ENCODE measurements at regions not wholly inside any gene's neighbourhood (a gene's known extent, or its start where the extent isn't known, plus 50 kb on each side); places are given as distances from the start of the nearest gene placed in this dataset.

DNA sequence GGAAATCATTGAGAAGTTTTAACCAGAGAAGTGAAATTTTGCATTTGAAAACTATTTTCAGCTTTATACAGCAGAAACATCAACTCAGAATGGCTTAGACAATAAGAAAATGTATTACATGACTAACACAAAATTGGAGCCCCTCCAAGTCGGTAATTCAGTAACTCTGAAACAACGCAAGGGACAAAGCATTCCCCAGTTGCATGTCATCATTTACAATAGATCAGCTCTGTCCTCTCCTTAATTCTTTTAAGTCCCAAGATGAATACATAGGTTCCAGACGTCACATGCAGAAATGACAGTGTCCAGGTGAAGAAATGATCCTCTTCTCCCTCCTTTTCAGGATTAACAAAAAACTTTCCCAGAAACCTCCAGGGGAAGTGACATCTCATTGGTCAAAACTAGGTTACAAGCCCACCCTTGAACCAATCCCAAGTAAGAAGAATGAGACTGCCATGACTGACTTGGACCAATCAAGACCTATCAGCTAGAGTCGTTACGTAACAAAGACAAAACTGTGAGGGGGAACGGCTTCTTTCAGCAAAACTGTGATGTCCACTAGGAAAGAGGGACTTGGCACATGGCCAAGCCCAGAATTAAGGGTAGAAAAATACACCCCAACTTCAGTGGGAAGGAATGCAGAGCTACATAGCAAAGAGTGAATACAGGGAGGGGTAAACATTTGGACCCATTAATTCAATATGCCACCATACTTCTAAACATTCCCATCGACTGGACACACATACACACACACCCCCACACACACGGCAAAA lies 114.3 kb upstream of the PRNP start:
- no peak for TF ChIP-seq CTCF (conservative IDR thresholded peaks at IDR 0.05; ENCODE audit: low read depth, low read length)
- H3K4me3 ChIP-seq (ENCODE audit: low read depth, low read length): no peak overlapping the region
- DNase-seq (ENCODE audit: low read depth): no peak

- no peak for DNase-seq (ENCODE audit: low read depth)
- H3K4me3 ChIP-seq (ENCODE audit: low read depth, low read length): no peak overlapping the region
- no peak for TF ChIP-seq CTCF (conservative IDR thresholded peaks at IDR 0.05; ENCODE audit: low read depth, low read length)
These were observed 116.4 kb upstream of the PRNP start for GRCh38 chr20:4569865-4570264.

- DNase-seq (ENCODE audit: low read depth): no peak
- no peak overlapping the region for H3K4me3 ChIP-seq (ENCODE audit: low read depth, low read length)
- TF ChIP-seq CTCF (conservative IDR thresholded peaks at IDR 0.05; ENCODE audit: low read depth, low read length): peak; percentile 40
These were observed 117.2 kb upstream of the PRNP start for GRCh38 chr20:4569092-4569491.

DNA sequence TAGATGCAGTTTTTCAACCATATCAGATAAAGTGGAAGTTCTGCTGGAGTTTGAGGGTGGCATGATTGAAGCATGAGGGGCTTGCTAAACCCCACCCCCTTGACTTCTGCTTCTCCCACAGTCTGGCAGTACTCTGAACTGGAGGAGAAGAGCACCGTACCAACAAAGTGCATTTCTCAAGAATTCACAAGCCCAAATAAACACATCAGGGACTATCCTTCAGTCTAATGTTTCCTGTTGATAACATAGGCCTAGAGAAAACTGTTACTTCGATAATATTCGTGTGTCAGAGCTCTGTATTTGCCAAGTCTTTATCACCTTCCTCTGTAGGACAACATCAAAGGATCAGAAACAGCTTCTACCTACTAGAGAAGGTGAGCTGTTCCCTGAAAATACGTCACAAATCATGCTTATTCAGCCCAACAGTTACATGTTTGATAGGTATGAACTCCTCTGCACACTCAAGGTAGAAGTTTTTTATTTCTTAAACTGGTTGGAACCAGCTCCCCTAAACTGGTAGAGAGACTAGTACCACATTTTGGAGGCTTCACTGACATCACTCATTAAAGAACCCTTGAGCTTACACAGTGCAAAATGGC lies 117.8 kb upstream of the PRNP start:
- DNase-seq (ENCODE audit: low read depth): no peak
- H3K4me3 ChIP-seq (ENCODE audit: low read depth, low read length): no peak overlapping the region
- no peak for TF ChIP-seq CTCF (conservative IDR thresholded peaks at IDR 0.05; ENCODE audit: low read depth, low read length)

DNA sequence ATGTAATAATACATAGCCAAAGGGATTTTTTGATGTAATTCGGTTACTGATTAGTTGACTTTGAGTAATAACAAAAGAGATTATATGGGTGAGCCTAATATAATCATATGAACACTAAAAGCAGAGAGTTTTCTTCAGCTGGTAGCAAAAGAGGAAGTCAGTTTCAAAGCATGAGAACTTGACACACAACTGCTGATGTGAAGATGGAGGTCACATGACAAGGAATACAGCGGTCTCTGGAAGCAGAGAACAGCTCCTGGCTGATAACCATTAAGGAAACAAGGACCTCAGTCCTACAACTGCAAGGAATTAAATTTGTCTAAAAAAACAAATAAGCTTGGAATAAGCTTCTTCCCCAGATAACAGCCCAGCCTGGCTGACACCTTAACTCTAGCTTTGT lies 119.1 kb upstream of the PRNP start:
- no peak for DNase-seq (ENCODE audit: low read depth)
- H3K4me3 ChIP-seq (ENCODE audit: low read depth, low read length): no peak overlapping the region
- TF ChIP-seq CTCF (conservative IDR thresholded peaks at IDR 0.05; ENCODE audit: low read depth, low read length): no peak

DNA sequence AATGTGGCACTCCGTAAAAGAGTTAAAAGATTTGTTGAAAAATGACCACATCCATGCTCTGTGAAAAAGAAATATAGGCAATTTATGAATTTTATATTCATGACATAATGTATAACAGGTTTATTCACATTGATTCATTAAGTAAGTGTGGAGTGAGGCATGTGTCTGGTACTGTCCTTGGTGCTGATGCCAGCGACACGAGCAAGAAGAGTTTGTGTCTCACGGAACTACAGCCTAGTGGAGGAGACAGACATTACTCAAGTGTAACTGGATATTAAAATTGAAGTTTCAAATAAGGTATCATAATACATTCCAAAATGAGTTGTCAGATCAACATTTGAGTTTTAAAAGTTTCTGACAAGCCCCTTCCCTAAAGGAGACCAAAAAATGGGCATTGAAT lies 122.7 kb upstream of the PRNP start:
- peak; percentile 87 for DNase-seq (ENCODE audit: low read depth)
- H3K4me3 ChIP-seq (ENCODE audit: low read depth, low read length): no peak overlapping the region
- TF ChIP-seq CTCF (conservative IDR thresholded peaks at IDR 0.05; ENCODE audit: low read depth, low read length): peak; percentile 59

DNA sequence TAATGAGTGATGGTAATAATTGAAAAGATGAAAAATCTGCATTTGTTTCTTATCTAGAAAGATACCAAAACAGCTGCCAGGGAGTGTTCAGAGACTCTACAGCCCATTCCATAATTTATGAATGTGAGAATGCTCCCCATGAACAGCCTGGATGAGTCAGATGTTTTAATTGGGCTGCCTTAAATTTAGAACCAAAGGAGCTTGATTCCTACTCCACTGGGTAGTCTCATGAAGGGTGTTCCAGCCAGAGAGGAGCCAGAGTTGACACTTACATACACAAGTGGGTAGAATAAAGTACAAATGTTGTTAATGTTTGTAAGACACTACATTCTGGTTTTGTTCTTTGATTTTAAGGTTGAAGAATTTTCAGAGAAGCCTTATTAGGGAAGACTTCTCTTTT lies 123.2 kb upstream of the PRNP start:
- no peak for DNase-seq (ENCODE audit: low read depth)
- no peak overlapping the region for H3K4me3 ChIP-seq (ENCODE audit: low read depth, low read length)
- TF ChIP-seq CTCF (conservative IDR thresholded peaks at IDR 0.05; ENCODE audit: low read depth, low read length): no peak
